CD4-positive, alpha-beta T cell treated with Interleukin-17A for 1 hour (primary cell): ENCODE measurements at regions not wholly inside any gene's neighbourhood (a gene's known extent, or its start where the extent isn't known, plus 50 kb on each side); places are given as distances from the start of the nearest gene placed in this dataset.

ENCODE experiments used
- DNase-seq: peaks from one replicate; pipeline ENCODE4 v3.0.0-alpha.2; 2020

GRCh38 chr19:28971049-28971448, 241.9 kb downstream of the UQCRFS1 start:
- DNase-seq = no peak

GRCh38 chr19:28968721-28969120, 244.2 kb downstream of the UQCRFS1 start:
- DNase-seq = no peak

- DNase-seq = no peak
Measured at GRCh38 chr19:28966737-28967399, 246.1 kb downstream of the UQCRFS1 start.

- DNase-seq = no peak
Measured at GRCh38 chr19:28964500-28964899, 248.5 kb downstream of the UQCRFS1 start.

GRCh38 chr19:28963486-28964250, 249.3 kb downstream of the UQCRFS1 start:
- no peak for DNase-seq

GRCh38 chr19:28961772-28962500, 251.0 kb downstream of the UQCRFS1 start:
- DNase-seq = no peak

- DNase-seq = no peak
Measured at GRCh38 chr19:28960986-28961705, 251.8 kb downstream of the UQCRFS1 start.

GRCh38 chr19:28960586-28960985, 252.4 kb downstream of the UQCRFS1 start:
- DNase-seq = no peak

- DNase-seq = no peak
Measured at GRCh38 chr19:28956961-28957360, 256.0 kb downstream of the UQCRFS1 start.

GRCh38 chr19:28956421-28956820, 256.5 kb downstream of the UQCRFS1 start:
- DNase-seq = no peak

- no peak for DNase-seq
Measured at GRCh38 chr19:28949535-28949934, 263.4 kb downstream of the UQCRFS1 start.

- DNase-seq = no peak
Measured at GRCh38 chr19:28949027-28949426, 263.9 kb downstream of the UQCRFS1 start.

- DNase-seq = no peak
Measured at GRCh38 chr19:28948566-28948965, 264.4 kb downstream of the UQCRFS1 start.

GRCh38 chr19:28948026-28948425, 264.9 kb downstream of the UQCRFS1 start:
- no peak for DNase-seq

GRCh38 chr19:28943651-28944050, 269.3 kb downstream of the UQCRFS1 start:
- DNase-seq = no peak

GRCh38 chr19:28941833-28942232, 271.1 kb downstream of the UQCRFS1 start:
- no peak for DNase-seq

- no peak for DNase-seq
Measured at GRCh38 chr19:28940751-28941500, 272.0 kb downstream of the UQCRFS1 start.

GRCh38 chr19:28939236-28939635, 273.7 kb downstream of the UQCRFS1 start:
- no peak for DNase-seq

GRCh38 chr19:28936001-28936400, 276.9 kb downstream of the UQCRFS1 start:
- no peak for DNase-seq

GRCh38 chr19:28934631-28935030, 278.3 kb downstream of the UQCRFS1 start:
- no peak for DNase-seq

- no peak for DNase-seq
Measured at GRCh38 chr19:28933039-28933438, 279.9 kb downstream of the UQCRFS1 start.

GRCh38 chr19:28932446-28932845, 280.5 kb downstream of the UQCRFS1 start:
- no peak for DNase-seq
